Body of pancreas (tissue), 4 donors: ENCODE measurements at regions not wholly inside any gene's neighbourhood (a gene's known extent, or its start where the extent isn't known, plus 50 kb on each side); places are given as distances from the start of the nearest gene placed in this dataset.

Experiments
- CTCF ChIP-seq, 7 experiments: fragments of 450-650 bp in 4 of 7; fragments of 200-600 bp in 3 of 7; sonication (generic) in 3 of 7; IDR thresholded peaks; one replicate each; pipeline ENCODE4 v1.5.1; 2016 to 2019; ENCODE audit warnings: antibody characterized with exemption in 7 of 7
- POLR2A ChIP-seq, 3 donors: fragments of 450-650 bp; IDR thresholded peaks; one replicate each; pipeline ENCODE4 v1.6.1; 2016; ENCODE audit warnings: antibody characterized with exemption in 3 of 3, mild to moderate bottlenecking in 2 of 3

DNA sequence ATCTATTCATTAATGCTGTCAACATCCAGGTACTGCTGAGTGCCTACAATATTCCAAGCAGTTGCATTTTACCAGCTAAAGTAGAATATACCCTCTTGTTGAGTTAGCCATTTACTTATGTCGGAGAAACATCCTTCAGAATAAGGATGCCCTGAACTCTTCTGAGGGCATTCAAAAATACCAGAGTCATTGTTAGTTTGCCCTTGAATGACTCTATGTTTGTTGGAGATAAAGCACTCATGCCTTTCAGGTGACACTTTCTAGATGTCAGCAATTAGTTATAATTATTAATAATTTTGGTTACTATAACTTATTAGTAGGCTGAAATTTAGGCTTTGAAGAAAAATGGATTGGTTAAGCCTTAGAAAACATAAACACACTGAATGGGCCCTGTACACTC lies 286.2 kb upstream of the STXBP5 start:
- TF ChIP-seq POLR2A (IDR thresholded peaks at IDR 0.05): no peak
- TF ChIP-seq CTCF (IDR thresholded peaks at IDR 0.05): no peak
